ENCODE measurements at regions not wholly inside any gene's neighbourhood (a gene's known extent, or its start where the extent isn't known, plus 50 kb on each side); places are given as distances from the start of the nearest gene placed in this dataset.
"Not testable (repeated sequence)": the region's sequence is repeated elsewhere in the genome, so short reads cannot be mapped to it uniquely, and the experiment has no call there.

DNA sequence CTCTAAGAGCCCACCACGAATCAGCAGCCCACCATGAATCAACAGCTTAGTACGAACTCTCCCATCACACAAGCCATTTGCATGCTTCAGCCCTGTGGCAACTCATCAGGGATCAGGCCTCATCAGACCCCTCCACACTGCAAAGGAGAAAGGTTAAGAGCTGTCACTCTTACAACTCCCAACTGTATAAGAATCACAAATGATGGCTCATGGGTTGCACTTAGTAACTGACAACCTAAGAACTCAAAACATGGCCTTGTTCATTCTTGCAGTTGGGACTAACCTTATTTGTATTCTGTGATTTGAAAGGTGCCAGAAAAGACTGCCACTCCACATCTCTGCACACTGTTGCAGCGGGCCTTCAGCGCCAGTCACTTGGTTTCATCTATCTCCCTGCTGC lies 149.1 kb upstream of the ZNF366 start:
- Mint-ChIP-seq H3K4me1 (no peaks in the 10 kb centered on the region), H3K36me3 (no peaks in the 10 kb centered on the region), H3K27ac (no peak overlapping the region), H3K4me3 (no peak overlapping the region), H3K27me3 (peaks cover 3% of the 10 kb centered on the region), H3K9me3 (no peaks in the 10 kb centered on the region)
- no peak for DNase-seq
- ATAC-seq (ENCODE audit: low read depth): no peak
- POLR2A ChIA-PET: no interaction called here

- Mint-ChIP-seq H3K4me1 (no peaks in the 10 kb centered on the region), H3K27me3 (peaks cover 3% of the 10 kb centered on the region), H3K9me3 (no peaks in the 10 kb centered on the region), H3K4me3 (no peak overlapping the region), H3K27ac (no peak overlapping the region), H3K36me3 (no peaks in the 10 kb centered on the region)
- DNase-seq: no peak
- ATAC-seq (ENCODE audit: low read depth): no peak
- POLR2A ChIA-PET: no interaction called here
These were observed 147.0 kb upstream of the ZNF366 start for GRCh38 chr5:72654231-72654630.

- Mint-ChIP-seq H3K9me3 (no peaks in the 10 kb centered on the region), H3K4me1 (no peaks in the 10 kb centered on the region), H3K27ac (no peak overlapping the region), H3K27me3 (peaks cover 3% of the 10 kb centered on the region), H3K36me3 (no peaks in the 10 kb centered on the region), H3K4me3 (no peak overlapping the region)
- ATAC-seq (ENCODE audit: low read depth) (no peak), DNase-seq (no peak)
- POLR2A ChIA-PET: no interaction called here
These were observed 146.4 kb upstream of the ZNF366 start for GRCh38 chr5:72653586-72653985.

DNA sequence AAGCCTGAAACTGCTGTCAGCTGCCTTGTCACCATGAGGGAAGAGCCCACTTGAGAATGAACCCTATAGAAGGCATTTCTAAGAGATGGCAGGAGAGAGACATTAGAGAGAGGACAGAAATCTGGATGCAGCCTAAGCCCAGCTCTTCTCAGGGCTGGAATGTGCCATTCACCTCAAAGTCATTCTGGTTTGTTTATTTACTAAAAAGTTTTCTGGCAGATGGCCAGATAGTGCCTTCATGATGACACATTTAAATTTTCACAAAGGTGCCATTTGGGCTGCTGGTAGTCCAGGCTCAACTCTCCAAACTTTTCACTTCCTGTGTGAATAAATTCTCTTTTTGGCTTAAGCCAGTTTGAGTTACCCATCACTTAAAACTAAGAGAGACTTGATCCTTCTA lies 144.6 kb upstream of the ZNF366 start:
- Mint-ChIP-seq H3K4me3 (no peak overlapping the region), H3K27me3 (peaks cover 9% of the 10 kb centered on the region), H3K27ac (no peak overlapping the region), H3K4me1 (no peaks in the 10 kb centered on the region), H3K36me3 (no peaks in the 10 kb centered on the region), H3K9me3 (no peaks in the 10 kb centered on the region)
- POLR2A ChIA-PET: no interaction called here
- DNase-seq (no peak), ATAC-seq (ENCODE audit: low read depth) (no peak)

GRCh38 chr5:72651109-72651508 lies 143.9 kb upstream of the ZNF366 start:
- no peaks in the 10 kb centered on the region for H3K9me3 Mint-ChIP-seq
- ATAC-seq (ENCODE audit: low read depth) (no peak), DNase-seq (no peak)
- H3K4me1 Mint-ChIP-seq: no peaks in the 10 kb centered on the region
- no peak overlapping the region for H3K4me3 Mint-ChIP-seq
- no peaks in the 10 kb centered on the region for H3K36me3 Mint-ChIP-seq
- peaks cover 9% of the 10 kb centered on the region for H3K27me3 Mint-ChIP-seq
- H3K27ac Mint-ChIP-seq: no peak overlapping the region
- POLR2A ChIA-PET: no interaction called here

DNA sequence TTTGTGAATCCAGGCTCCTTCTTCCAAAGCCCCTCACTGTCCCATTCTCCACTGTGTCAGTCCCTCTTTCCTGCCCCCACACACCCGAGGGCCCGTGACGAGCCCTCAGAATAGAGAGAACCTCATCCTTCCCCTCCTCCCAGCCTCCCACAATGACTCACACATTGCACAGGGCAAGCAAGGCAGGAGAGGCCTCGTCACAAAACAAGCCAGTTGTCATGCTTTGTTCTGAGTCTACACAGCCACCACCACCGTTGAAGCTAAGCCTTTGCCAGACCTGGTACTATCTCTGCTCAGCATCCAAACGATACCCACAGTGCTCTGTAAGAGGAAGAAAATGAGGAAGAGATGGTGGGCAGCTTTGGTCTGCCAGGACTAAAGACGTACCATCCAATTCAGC lies 142.2 kb upstream of the ZNF366 start:
- ATAC-seq (ENCODE audit: low read depth): no peak
- no peaks in the 10 kb centered on the region for H3K4me1 Mint-ChIP-seq
- no peak overlapping the region for H3K27ac Mint-ChIP-seq
- H3K27me3 Mint-ChIP-seq: peaks cover 9% of the 10 kb centered on the region
- DNase-seq: no peak
- H3K9me3 Mint-ChIP-seq: no peaks in the 10 kb centered on the region
- H3K36me3 Mint-ChIP-seq: no peaks in the 10 kb centered on the region
- POLR2A ChIA-PET: no interaction called here
- H3K4me3 Mint-ChIP-seq: no peak overlapping the region

- no peak for DNase-seq
- Mint-ChIP-seq H3K27me3 (peaks cover 7% of the 10 kb centered on the region), H3K9me3 (no peaks in the 10 kb centered on the region), H3K27ac (no peak overlapping the region), H3K4me1 (no peaks in the 10 kb centered on the region), H3K4me3 (no peak overlapping the region), H3K36me3 (no peaks in the 10 kb centered on the region)
- ATAC-seq (ENCODE audit: low read depth): no peak
- POLR2A ChIA-PET: no interaction called here
These were observed 141.3 kb upstream of the ZNF366 start for GRCh38 chr5:72648480-72648879.

- ATAC-seq (ENCODE audit: low read depth) (no peak), DNase-seq (no peak)
- POLR2A ChIA-PET: no interaction called here
- Mint-ChIP-seq H3K9me3 (no peaks in the 10 kb centered on the region), H3K36me3 (no peaks in the 10 kb centered on the region), H3K27me3 (peaks cover 9% of the 10 kb centered on the region), H3K4me3 (no peak overlapping the region), H3K4me1 (no peaks in the 10 kb centered on the region), H3K27ac (no peak overlapping the region)
These were observed 140.6 kb upstream of the ZNF366 start for GRCh38 chr5:72647806-72648205.

GRCh38 chr5:72646246-72646866 lies 139.1 kb upstream of the ZNF366 start:
- H3K27ac Mint-ChIP-seq: no peak overlapping the region
- no peak overlapping the region for H3K4me3 Mint-ChIP-seq
- H3K36me3 Mint-ChIP-seq: no peaks in the 10 kb centered on the region
- H3K9me3 Mint-ChIP-seq: no peaks in the 10 kb centered on the region
- H3K4me1 Mint-ChIP-seq: no peaks in the 10 kb centered on the region
- ATAC-seq (ENCODE audit: low read depth) (no peak), DNase-seq (no peak)
- H3K27me3 Mint-ChIP-seq: peaks cover 9% of the 10 kb centered on the region
- POLR2A ChIA-PET: no interaction called here

- POLR2A ChIA-PET: no interaction called here
- Mint-ChIP-seq H3K36me3 (no peaks in the 10 kb centered on the region), H3K4me1 (no peaks in the 10 kb centered on the region), H3K27me3 (peaks cover 8% of the 10 kb centered on the region), H3K9me3 (no peaks in the 10 kb centered on the region), H3K4me3 (no peak overlapping the region), H3K27ac (no peak overlapping the region)
- ATAC-seq (ENCODE audit: low read depth) (no peak), DNase-seq (no peak)
These were observed 138.0 kb upstream of the ZNF366 start for GRCh38 chr5:72645064-72645846.

- DNase-seq: no peak
- H3K27me3 Mint-ChIP-seq: peaks cover 7% of the 10 kb centered on the region
- H3K4me1 Mint-ChIP-seq: no peaks in the 10 kb centered on the region
- no peak overlapping the region for H3K27ac Mint-ChIP-seq
- no peaks in the 10 kb centered on the region for H3K9me3 Mint-ChIP-seq
- H3K36me3 Mint-ChIP-seq: no peaks in the 10 kb centered on the region
- POLR2A ChIA-PET: no interaction called here
- ATAC-seq (ENCODE audit: low read depth): no peak
- H3K4me3 Mint-ChIP-seq: no peak overlapping the region
These were observed 137.1 kb upstream of the ZNF366 start for GRCh38 chr5:72644296-72644695.

DNA sequence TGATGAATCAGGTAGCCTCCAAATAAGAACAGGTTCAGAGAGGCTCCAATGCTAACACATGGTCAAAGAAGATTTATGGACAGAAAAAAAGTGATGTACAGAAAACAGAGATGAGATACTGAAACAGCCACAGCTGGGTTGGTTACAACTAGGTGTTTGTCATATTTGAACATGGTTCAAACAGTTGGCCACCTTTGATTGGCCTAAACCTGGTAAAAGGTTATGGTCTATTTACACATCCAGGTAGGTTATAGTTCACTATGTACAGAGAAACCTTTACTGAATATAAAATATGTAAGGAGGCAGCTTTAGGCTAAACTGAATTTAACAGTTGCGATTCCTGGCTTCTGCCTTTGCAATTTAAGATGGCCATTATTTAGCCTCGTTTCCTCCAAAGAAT lies 134.0 kb upstream of the ZNF366 start:
- Mint-ChIP-seq H3K36me3 (no peaks in the 10 kb centered on the region), H3K27me3 (peaks cover 1% of the 10 kb centered on the region), H3K4me3 (no peak overlapping the region), H3K27ac (no peak overlapping the region), H3K4me1 (no peaks in the 10 kb centered on the region), H3K9me3 (no peaks in the 10 kb centered on the region)
- no peak for DNase-seq
- ATAC-seq (ENCODE audit: low read depth): no peak
- POLR2A ChIA-PET: no interaction called here

DNA sequence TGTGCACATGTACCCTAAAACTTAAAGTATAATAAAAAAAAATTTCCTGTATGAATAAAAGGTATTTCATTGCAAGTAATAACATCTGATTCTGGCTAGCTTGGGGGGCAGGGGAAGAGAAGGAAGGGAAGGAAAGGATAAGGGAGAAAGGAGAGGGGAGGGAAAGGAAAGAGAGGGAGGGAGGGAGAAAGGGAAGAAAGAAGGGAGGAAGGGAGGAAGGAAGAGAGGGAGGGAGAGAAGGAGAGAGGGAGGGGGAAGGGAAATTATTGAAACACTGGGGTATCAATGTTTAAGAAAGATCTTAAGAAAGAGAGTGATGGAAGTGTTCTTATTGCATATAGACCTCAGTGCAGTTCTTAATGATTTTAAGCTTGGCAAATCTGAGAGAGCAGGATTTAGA lies 129.8 kb upstream of the ZNF366 start:
- no peaks in the 10 kb centered on the region for H3K9me3 Mint-ChIP-seq
- POLR2A ChIA-PET: no interaction called here
- H3K27me3 Mint-ChIP-seq: no peaks in the 10 kb centered on the region
- no peaks in the 10 kb centered on the region for H3K36me3 Mint-ChIP-seq
- ATAC-seq (ENCODE audit: low read depth) (no peak), DNase-seq (no peak)
- no peaks in the 10 kb centered on the region for H3K4me1 Mint-ChIP-seq
- H3K27ac Mint-ChIP-seq: no peak overlapping the region
- H3K4me3 Mint-ChIP-seq: no peak overlapping the region

DNA sequence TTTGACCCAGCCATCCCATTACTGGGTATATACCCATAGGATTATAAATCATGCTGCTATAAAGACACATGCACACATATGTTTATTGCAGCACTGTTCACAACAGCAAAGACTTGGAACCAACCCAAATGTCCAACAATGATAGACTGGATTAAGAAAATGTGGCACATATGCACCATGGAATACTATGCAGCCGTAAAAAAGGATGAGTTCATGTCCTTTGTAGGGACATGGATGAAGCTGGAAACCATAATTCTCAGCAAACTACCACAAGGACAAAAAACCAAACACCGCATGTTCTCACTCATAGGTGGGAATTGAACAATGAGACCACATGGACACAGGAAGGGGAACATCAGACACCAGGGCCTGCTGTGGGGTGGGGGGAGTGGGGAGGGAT lies 129.4 kb upstream of the ZNF366 start:
- H3K4me3 Mint-ChIP-seq; H3K27ac Mint-ChIP-seq; H3K27me3 Mint-ChIP-seq; H3K9me3 Mint-ChIP-seq; ATAC-seq (ENCODE audit: low read depth); H3K4me1 Mint-ChIP-seq; POLR2A ChIA-PET; H3K36me3 Mint-ChIP-seq; DNase-seq: not testable (repeated sequence)

All from activated naive CD8-positive, alpha-beta T cell treated with anti-CD3 and anti-CD28 coated beads, Interleukin-2, amount 10 ng/mL, durations not matched to agents 7 days and 5 days (primary cell).